Mesendoderm (in vitro differentiated cells): ENCODE measurements at regions not wholly inside any gene's neighbourhood (a gene's known extent, or its start where the extent isn't known, plus 50 kb on each side); places are given as distances from the start of the nearest gene placed in this dataset.

Experiments
- DNase-seq: peaks from one replicate; pipeline ENCODE4 v3.0.0; 2013
- H2AK5ac ChIP-seq: 2 replicates; pipeline ENCODE4 v1.6.1; 2013; ENCODE audit warnings: low read length, inconsistent platforms
- H2BK120ac ChIP-seq: 2 replicates; pipeline ENCODE4 v1.6.1; 2013; ENCODE audit warnings: low read depth, mild to moderate bottlenecking, low read length, moderate library complexity, mixed read lengths
- H2BK15ac ChIP-seq: replicated peaks from 2 replicates; pipeline ENCODE4 v1.6.1; 2013; ENCODE audit warnings: low read depth, mild to moderate bottlenecking, moderate library complexity
- H2BK5ac ChIP-seq: 2 replicates; pipeline ENCODE4 v1.6.1; 2013; ENCODE audit warnings: low read length, inconsistent platforms
- H3K18ac ChIP-seq: 2 replicates; pipeline ENCODE4 v1.6.1; 2013; ENCODE audit warnings: mild to moderate bottlenecking, low read length, mixed read lengths
- H3K23ac ChIP-seq: one replicate; pipeline ENCODE4 v1.6.1; 2013; ENCODE audit warnings: low read length
- H3K27ac ChIP-seq: 2 replicates; pipeline ENCODE4 v1.5.1; 2013; ENCODE audit warnings: low read depth, mild to moderate bottlenecking, inconsistent platforms, low read length, moderate library complexity
- H3K27me3 ChIP-seq: 2 replicates; pipeline ENCODE4 v1.6.1; 2013; ENCODE audit warnings: low read length, control low read depth, mild to moderate bottlenecking, inconsistent platforms; ENCODE audit not compliant: insufficient read depth, poor library complexity
- H3K36me3 ChIP-seq: 2 replicates; pipeline ENCODE4 v1.6.1; 2013; ENCODE audit warnings: low read length, inconsistent platforms; ENCODE audit not compliant: control insufficient read depth, insufficient read depth
- H3K4ac ChIP-seq: one replicate; pipeline ENCODE4 v1.6.1; 2013; ENCODE audit warnings: low read depth, mild to moderate bottlenecking, low read length, moderate library complexity
- H3K4me1 ChIP-seq: 2 replicates; pipeline ENCODE4 v1.6.1; 2013; ENCODE audit warnings: low read depth, low read length, inconsistent platforms; ENCODE audit not compliant: control insufficient read depth
- H3K4me2 ChIP-seq: 2 replicates; pipeline ENCODE4 v1.6.1; 2013; ENCODE audit warnings: low read length
- H3K4me3 ChIP-seq: 2 replicates; pipeline ENCODE4 v1.5.1; 2013; ENCODE audit warnings: mild to moderate bottlenecking, low read length
- H3K56ac ChIP-seq: one replicate; pipeline ENCODE4 v1.6.1; 2013; ENCODE audit warnings: low read length
- H3K79me1 ChIP-seq: 2 replicates; pipeline ENCODE4 v1.6.1; 2013; ENCODE audit warnings: low read length, inconsistent platforms
- H3K79me2 ChIP-seq: 2 replicates; pipeline ENCODE4 v1.6.1; 2013; ENCODE audit warnings: mild to moderate bottlenecking, low read length; ENCODE audit not compliant: control insufficient read depth, insufficient read depth
- H3K9ac ChIP-seq: 2 replicates; pipeline ENCODE4 v1.6.1; 2013; ENCODE audit warnings: low read length, inconsistent platforms
- H4K5ac ChIP-seq: one replicate; pipeline ENCODE4 v1.6.1; 2013; ENCODE audit warnings: low read length
- H4K8ac ChIP-seq: one replicate; pipeline ENCODE4 v1.6.1; 2013; ENCODE audit warnings: low read depth, mild to moderate bottlenecking, control low read depth, low read length, moderate library complexity
- WGBS: extraction: QIAGEN DNeasy Blood & Tissue Kit; methylation state at CpG from one replicate; pipeline ENCODE4 v1.1.7; 2013; ENCODE audit warnings: low lambda C conversion rate, missing lambda C conversion rate; ENCODE audit not compliant: insufficient coverage; ENCODE audit errors: extremely low coverage; 5-methylcytosine and 5-hydroxymethylcytosine counted together

GRCh38 chr5:114565139-114565538 is 203.3 kb downstream of the KCNN2 start:
- H2BK15ac ChIP-seq, result no peak overlapping the region
- H4K5ac ChIP-seq, result no peak overlapping the region
- no peaks in the 10 kb centered on the region for H3K27me3 ChIP-seq
- no peak overlapping the region for H3K18ac ChIP-seq
- no peak overlapping the region for H3K4ac ChIP-seq
- no peaks in the 10 kb centered on the region for H3K4me1 ChIP-seq
- H3K79me2 ChIP-seq, result no peaks in the 10 kb centered on the region
- no peak overlapping the region for H2AK5ac ChIP-seq
- H3K36me3 ChIP-seq, result no peaks in the 10 kb centered on the region
- H2BK5ac ChIP-seq, result no peak overlapping the region
- no peak overlapping the region for H3K27ac ChIP-seq
- H2BK120ac ChIP-seq, result no peak overlapping the region
- no peak overlapping the region for H3K4me3 ChIP-seq
- no peak overlapping the region for H4K8ac ChIP-seq
- no peaks in the 10 kb centered on the region for H3K79me1 ChIP-seq
- H3K23ac ChIP-seq, result no peak overlapping the region
- DNase-seq, result no peak
- WGBS, result no CpG with 5 or more reads among the region's 2 CpGs
- no peak overlapping the region for H3K56ac ChIP-seq
- H3K4me2 ChIP-seq, result no peak overlapping the region
- H3K9ac ChIP-seq, result no peak overlapping the region

DNA sequence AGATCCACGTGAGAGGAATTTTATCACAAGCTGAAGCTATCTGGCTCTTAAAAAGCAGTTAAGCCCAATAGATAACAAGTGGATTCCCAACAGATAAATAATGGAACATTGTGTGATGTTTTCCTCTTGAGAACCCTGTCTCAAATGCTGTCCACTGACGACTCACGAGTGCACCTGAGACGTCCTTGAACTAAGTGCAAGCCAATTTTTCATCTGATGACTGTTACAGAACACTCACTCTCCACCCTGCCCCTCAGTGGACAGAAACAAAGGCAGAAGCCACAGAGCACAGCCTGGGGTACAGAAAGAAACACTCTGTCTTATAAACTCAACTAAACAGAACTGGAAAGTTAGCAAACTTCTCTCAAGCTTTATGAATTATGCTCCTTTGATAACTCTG is 199.5 kb downstream of the KCNN2 start:
- Histone ChIP-seq H4K5ac (no peak overlapping the region), H3K56ac (no peak overlapping the region), H3K27me3 (no peaks in the 10 kb centered on the region), H4K8ac (no peak overlapping the region), H2BK5ac (no peak overlapping the region), H3K4me3 (no peak overlapping the region), H2BK120ac (no peak overlapping the region), H2BK15ac (no peak overlapping the region), H3K4ac (no peak overlapping the region), H3K23ac (no peak overlapping the region), H3K79me2 (no peaks in the 10 kb centered on the region), H2AK5ac (no peak overlapping the region), H3K18ac (no peak overlapping the region), H3K79me1 (no peaks in the 10 kb centered on the region), H3K4me2 (no peak overlapping the region), H3K4me1 (no peaks in the 10 kb centered on the region), H3K27ac (no peak overlapping the region), H3K36me3 (no peaks in the 10 kb centered on the region), H3K9ac (no peak overlapping the region)
- DNase-seq, result no peak
- no CpG with 5 or more reads among the region's 4 CpGs for WGBS
